ENCODE measurements at regions not wholly inside any gene's neighbourhood (a gene's known extent, or its start where the extent isn't known, plus 50 kb on each side); places are given as distances from the start of the nearest gene placed in this dataset.
"Not testable (repeated sequence)": the region's sequence is repeated elsewhere in the genome, so short reads cannot be mapped to it uniquely, and the experiment has no call there.

DNA sequence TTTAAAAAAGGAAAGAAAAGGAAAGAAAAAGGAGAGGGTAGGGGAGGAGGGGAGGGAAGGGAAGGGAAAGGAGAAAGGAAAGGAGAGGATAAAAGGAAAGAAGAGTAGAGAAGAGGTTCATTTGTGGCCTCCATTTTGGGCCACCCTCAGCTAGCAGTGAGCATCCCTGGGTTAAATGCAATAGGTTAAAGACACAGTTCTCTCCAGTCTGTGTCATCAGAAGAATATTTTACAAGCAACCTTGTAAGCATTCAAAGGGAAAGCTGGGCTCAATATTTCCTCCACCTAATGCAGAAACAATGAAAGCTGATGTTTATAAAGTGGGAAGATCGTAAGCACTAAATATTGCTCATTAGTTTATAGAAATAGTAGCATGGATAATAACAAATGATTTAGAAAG lies 219.1 kb upstream of the PITRM1 start:
- no peak for DNase-seq (ENCODE audit: low spot score)
- intact Hi-C loops (cut with DNase I): no loop called here

DNA sequence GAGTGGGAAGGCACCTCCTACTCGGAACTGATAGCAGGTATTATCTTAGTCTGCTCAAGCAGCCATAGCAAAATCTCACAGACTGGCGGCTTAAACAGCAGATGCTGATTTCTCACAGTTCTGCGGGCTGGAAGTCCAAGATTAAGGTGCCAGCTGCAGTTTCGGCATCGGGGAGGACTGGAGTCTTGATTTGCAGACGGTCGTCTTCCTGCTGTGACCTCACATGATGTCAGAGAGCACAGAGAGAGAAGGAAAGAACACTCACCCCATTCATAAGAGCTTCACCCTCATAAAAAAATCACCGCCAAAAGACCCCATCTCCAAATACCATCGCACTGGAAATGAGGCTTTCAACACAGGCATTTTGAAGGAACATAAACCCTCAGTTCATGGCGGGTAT lies 216.5 kb upstream of the PITRM1 start:
- DNase-seq (ENCODE audit: low spot score): no peak
- intact Hi-C loops (cut with DNase I): no loop called here

- DNase-seq (ENCODE audit: low spot score): no peak
- intact Hi-C loops (cut with DNase I): no loop called here
These were observed 212.9 kb upstream of the PITRM1 start for GRCh38 chr10:3385487-3385886.

- DNase-seq (ENCODE audit: low spot score): no peak
- intact Hi-C loops (cut with DNase I): no loop called here
These were observed 209.5 kb upstream of the PITRM1 start for GRCh38 chr10:3382092-3382491.

DNA sequence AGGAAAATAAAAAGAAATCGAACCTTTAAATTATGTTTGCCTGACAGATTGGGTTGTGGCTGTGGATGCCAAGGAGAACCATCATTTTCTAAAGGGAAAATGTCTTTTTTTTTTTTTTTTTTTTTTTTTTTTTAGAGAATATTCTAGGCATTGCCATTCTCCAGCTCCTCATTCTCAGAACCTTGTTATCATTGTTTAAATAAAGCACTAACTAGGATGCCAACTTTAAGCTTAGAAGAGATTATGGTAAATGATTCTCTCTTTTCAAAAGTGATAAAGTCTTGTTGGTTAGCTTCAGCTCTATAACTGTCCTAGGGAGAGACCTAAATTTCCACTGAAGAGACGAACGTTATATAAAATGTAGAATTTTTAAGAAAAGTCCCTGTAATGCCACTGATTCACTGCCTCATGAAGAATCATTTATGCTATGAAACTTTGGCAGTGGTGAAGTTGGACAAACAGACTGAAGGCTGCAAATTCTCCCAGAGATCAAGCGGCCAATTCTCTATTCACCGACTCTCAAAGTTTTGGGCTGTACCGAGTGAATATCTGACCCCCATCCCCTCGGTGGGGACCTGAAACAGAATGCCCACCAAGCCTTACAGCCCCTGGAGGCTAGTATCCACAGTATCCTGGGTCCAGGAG lies 207.9 kb upstream of the PITRM1 start:
- no peak for DNase-seq (ENCODE audit: low spot score)
- intact Hi-C loops (cut with DNase I): no loop called here

DNA sequence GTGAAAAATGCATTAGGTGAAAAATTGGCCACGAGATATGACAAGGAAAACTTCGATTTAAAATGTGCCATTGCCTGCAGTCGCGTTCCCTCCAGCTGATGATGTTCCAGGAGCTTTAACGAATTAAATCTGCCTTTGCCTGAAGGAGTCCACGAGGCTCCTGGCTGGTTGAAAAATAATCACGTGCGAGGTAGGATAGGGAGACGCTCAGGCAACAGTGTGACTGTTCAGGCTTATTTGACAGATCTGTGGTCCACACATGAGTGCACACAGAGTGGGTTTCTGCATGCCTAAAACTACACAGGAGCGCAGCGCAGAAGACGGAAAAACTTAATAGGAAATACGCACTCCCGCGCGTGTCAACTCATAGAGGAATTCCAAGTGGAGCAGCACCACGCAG lies 204.0 kb upstream of the PITRM1 start:
- DNase-seq (ENCODE audit: low spot score): no peak
- intact Hi-C loops (cut with DNase I): no loop called here

DNA sequence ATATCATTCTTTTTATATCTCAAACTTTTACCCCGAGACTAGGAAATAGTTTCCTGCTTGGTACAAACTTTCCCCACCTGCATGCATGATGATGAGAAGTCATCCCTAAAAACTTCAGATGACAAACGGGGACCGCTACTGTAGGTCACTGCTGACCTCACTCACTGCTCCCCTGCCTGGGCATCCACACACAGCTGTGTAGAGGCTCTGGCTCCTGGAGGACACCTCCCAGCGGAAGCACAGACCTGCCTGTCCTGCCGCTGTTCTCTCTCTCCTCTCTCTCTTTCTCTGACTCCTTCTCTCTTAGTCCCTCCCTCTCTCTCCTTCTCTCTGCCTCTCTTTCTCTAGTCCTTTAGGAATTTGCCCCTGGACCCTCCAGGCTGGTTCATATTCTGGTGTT lies 202.9 kb upstream of the PITRM1 start:
- DNase-seq (ENCODE audit: low spot score): no peak
- intact Hi-C loops (cut with DNase I): no loop called here

GRCh38 chr10:3374914-3375313 lies 202.3 kb upstream of the PITRM1 start:
- no peak for DNase-seq (ENCODE audit: low spot score)
- intact Hi-C loops (cut with DNase I): no loop called here

DNA sequence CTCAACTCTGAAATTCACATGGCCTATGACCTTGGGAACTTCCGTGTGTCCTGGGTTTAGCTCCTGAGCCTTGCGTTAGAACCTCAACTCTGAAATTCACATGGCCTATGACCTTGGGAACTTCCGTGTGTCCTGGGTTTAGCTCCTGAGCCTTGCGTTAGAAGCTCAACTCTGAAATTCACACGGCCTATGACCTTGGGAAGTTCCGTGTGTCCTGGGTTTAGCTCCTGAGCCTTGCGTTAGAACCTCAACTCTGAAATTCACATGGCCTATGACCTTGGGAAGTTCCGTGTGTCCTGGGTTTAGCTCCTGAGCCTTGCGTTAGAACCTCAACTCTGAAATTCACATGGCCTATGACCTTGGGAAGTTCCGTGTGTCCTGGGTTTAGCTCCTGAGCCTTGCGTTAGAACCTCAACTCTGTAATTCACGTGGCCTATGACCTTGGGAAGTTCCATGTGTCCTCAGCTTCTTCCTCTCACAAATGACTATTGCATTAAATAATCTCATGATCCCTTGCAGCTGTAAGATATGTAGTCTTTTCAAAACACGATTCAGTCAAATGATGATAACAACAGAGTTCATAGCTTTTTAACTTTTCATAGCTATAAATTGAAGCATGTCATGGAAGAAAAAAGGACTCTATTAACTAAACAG lies 200.9 kb upstream of the PITRM1 start:
- DNase-seq (ENCODE audit: low spot score); intact Hi-C loops (cut with DNase I): not testable (repeated sequence)

GRCh38 chr10:3372281-3372680 lies 199.7 kb upstream of the PITRM1 start:
- intact Hi-C loops (cut with DNase I): no loop called here
- DNase-seq (ENCODE audit: low spot score): no peak

- intact Hi-C loops (cut with DNase I): not testable (repeated sequence)
These were observed 199.0 kb upstream of the PITRM1 start for GRCh38 chr10:3371624-3372023.

GRCh38 chr10:3366735-3367405 lies 194.3 kb upstream of the PITRM1 start:
- intact Hi-C loops (cut with DNase I): no loop called here
- DNase-seq (ENCODE audit: low spot score): no peak

More at GRCh38 chr10:3371624-3372023, 199.0 kb upstream of the PITRM1 start:
- not testable (repeated sequence) for DNase-seq (ENCODE audit: low spot score)

GRCh38 chr10:3366043-3366442 lies 193.5 kb upstream of the PITRM1 start:
- DNase-seq (ENCODE audit: low spot score): no peak
- intact Hi-C loops (cut with DNase I): no loop called here

DNA sequence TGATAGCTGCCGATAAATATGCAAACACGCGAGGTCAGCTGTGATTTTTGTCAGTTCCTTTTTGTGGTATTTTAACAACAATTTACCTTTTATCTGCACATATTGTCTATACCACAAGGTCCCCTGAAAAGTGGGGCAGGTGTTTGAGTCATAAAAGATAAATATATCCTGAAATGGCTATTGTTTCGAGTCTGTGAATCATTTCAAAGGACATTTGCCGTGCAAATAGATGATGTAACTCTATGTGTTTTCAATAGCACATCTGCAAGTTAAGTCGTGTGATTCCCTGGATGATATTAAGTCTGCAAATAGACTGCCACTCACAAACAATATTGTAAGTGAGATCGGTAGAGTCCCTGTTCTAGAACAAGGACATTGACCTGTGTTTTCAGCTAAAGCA lies 193.0 kb upstream of the PITRM1 start:
- no peak for DNase-seq (ENCODE audit: low spot score)
- intact Hi-C loops (cut with DNase I): no loop called here

GRCh38 chr10:3364768-3365480 lies 192.3 kb upstream of the PITRM1 start:
- intact Hi-C loops (cut with DNase I): no loop called here

GRCh38 chr10:3363311-3364045 lies 190.9 kb upstream of the PITRM1 start:
- no peak for DNase-seq (ENCODE audit: low spot score)
- intact Hi-C loops (cut with DNase I): no loop called here

More at GRCh38 chr10:3364768-3365480, 192.3 kb upstream of the PITRM1 start:
- DNase-seq (ENCODE audit: low spot score): no peak

DNA sequence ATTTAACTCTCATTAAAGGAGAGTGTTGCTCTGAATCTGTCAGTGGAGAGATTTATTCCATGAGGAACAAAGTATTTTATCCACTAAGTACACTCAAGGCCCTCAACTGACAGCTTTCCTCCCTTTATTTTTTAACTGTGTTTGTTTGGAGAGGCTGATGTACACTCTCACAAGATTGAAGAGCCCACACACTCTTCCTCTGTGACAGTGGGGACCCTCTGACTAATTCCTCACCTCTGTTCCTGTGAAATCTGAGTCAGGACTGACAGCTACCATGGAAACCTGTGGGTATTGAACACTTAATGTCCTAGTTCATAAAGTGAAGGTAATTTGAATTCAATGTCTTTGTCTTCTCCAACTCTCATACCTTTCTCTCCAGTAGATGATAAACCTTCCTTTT lies 189.8 kb upstream of the PITRM1 start:
- intact Hi-C loops (cut with DNase I): no loop called here
- DNase-seq (ENCODE audit: low spot score): no peak

GRCh38 chr10:3361640-3362039 lies 189.1 kb upstream of the PITRM1 start:
- DNase-seq (ENCODE audit: low spot score): no peak
- intact Hi-C loops (cut with DNase I): no loop called here

GRCh38 chr10:3357737-3358136 lies 185.2 kb upstream of the PITRM1 start:
- intact Hi-C loops (cut with DNase I): no loop called here
- no peak for DNase-seq (ENCODE audit: low spot score)

- intact Hi-C loops (cut with DNase I): no loop called here
- DNase-seq (ENCODE audit: low spot score): no peak
These were observed 183.0 kb upstream of the PITRM1 start for GRCh38 chr10:3355536-3355935.
